Choroid plexus epithelial cell (primary cell): ENCODE measurements at regions not wholly inside any gene's neighbourhood (a gene's known extent, or its start where the extent isn't known, plus 50 kb on each side); places are given as distances from the start of the nearest gene placed in this dataset.

Experiments
- DNase-seq: peaks from one replicate; pipeline ENCODE4 v3.0.0-alpha.2; 2010; ENCODE audit warnings: low read depth
- H3K4me3 ChIP-seq: 2 replicates; pipeline ENCODE4 v1.5.1; 2011; ENCODE audit warnings: low read depth, mild to moderate bottlenecking, control low read depth, low read length, moderate library complexity
- TF ChIP-seq, protein P1 (sequence below): conservative IDR thresholded peaks from 2 replicates; pipeline ENCODE4 v1.5.1; 2011; ENCODE audit warnings: low read depth, mild to moderate bottlenecking, control low read depth, inconsistent platforms, low read length, moderate library complexity

DNA sequence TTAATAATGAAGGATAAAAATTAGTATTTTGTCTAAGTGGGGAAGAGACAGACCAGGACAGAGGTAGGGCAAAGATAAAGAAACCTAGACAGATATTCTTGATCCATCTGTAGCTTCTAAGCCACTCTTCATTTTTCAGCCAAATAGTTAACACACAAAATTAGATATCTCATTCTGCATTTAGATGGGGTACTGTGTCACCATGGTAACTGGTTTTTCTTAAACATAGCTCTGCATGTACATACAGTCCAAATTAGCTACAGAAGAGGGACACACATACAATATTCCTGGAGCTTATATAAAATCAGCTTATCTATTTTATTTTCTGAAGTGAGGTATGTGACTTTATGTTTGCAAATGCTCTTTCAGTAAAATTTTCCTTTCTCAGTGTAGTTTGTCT is 393.7 kb downstream of the PPP3CA start:
- no peak for DNase-seq
- no peak overlapping the region for H3K4me3 ChIP-seq
- TF ChIP-seq, protein P1, sequence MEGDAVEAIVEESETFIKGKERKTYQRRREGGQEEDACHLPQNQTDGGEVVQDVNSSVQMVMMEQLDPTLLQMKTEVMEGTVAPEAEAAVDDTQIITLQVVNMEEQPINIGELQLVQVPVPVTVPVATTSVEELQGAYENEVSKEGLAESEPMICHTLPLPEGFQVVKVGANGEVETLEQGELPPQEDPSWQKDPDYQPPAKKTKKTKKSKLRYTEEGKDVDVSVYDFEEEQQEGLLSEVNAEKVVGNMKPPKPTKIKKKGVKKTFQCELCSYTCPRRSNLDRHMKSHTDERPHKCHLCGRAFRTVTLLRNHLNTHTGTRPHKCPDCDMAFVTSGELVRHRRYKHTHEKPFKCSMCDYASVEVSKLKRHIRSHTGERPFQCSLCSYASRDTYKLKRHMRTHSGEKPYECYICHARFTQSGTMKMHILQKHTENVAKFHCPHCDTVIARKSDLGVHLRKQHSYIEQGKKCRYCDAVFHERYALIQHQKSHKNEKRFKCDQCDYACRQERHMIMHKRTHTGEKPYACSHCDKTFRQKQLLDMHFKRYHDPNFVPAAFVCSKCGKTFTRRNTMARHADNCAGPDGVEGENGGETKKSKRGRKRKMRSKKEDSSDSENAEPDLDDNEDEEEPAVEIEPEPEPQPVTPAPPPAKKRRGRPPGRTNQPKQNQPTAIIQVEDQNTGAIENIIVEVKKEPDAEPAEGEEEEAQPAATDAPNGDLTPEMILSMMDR: no peak

DNA sequence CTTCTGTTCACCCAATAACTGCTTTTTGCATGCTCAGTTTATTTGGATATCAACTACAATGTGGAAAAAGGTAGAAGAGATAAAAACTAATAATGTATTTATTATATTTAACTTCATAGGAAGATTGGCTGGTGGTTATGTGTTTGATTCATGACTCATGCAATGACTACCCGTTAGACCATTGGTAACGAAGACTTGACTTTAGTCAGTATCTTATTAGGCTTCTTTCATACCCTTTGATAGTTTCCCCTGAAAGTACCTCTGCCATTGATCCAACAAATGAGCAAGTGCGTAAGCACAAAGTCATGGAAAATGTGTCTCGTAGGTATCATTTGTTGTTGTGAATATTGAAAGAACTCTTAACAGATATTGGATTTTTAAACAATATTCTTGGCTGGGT is 394.7 kb downstream of the PPP3CA start:
- DNase-seq: no peak
- TF ChIP-seq, protein P1: no peak
- no peak overlapping the region for H3K4me3 ChIP-seq

DNA sequence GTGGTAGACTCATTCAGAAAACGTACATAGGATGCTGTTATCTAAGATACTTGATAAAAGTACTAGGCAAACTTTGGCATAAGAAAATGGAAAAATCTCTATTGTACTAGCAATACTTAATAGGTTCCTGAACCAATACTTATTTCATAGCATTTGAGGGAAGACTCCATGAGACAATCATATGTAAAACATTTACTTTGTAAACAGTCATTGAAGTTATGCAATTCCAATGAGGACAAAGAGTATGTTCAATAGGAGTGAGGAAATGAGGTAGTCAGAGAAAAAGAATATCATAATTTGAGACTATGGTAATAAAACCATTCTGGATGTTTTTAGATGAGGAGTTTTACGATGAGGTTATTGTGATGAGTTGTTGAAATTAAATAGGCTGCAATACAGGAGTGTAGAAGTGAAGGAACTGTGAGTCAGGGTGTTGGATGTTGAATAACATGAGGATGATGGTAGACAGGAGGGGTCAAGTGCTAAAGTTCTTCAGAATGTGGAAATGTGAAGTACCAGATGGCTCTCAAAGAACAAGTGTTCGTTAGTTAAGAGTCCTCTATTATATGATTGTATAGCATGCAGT is 397.9 kb downstream of the PPP3CA start:
- TF ChIP-seq, protein P1: no peak
- H3K4me3 ChIP-seq: no peak overlapping the region
- no peak for DNase-seq

DNA sequence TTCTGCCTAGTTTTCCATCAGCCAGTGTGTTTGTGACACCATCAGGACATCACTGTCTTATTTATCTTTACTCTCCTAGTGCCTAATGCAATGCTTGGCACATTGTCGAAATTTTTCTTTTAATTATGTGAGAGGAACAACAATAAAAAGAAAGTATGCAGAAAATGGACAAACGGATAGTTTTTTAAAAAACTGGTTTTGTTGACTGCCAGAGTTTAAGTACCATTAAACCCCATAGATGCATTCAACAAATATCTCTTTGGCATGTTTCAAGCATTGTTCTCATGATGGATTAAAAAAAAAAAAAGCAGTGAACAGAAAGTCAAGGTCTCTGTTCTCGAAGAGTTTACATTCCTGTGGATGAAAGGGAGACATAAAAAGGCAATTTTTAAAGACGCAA is 398.4 kb downstream of the PPP3CA start:
- no peak overlapping the region for H3K4me3 ChIP-seq
- DNase-seq: no peak
- TF ChIP-seq, protein P1: no peak

- no peak for DNase-seq
- H3K4me3 ChIP-seq: no peak overlapping the region
- TF ChIP-seq, protein P1: no peak
Measured at GRCh38 chr4:100945789-100946188, 401.5 kb downstream of the PPP3CA start.

DNA sequence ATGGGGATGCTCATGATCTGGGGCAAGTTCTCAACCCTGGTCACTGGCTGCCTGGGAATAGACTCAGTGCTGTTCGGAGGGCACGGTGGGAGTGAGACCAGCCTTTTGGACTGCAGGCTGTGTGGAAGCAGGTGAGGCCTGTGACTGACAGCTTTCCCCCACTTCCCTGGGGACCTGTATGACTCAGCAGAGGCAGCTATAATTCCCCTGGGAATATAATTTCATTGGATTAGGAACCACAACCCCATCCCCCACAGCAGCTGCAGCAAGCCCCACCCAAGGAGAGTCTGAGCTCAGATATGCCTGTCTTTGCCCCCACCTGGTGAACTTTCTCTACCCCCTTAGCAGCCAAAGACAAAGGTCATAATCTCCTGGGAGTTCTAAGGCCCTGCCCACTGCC is 408.6 kb downstream of the PPP3CA start:
- H3K4me3 ChIP-seq: no peak overlapping the region
- TF ChIP-seq, protein P1: no peak
- DNase-seq: no peak

DNA sequence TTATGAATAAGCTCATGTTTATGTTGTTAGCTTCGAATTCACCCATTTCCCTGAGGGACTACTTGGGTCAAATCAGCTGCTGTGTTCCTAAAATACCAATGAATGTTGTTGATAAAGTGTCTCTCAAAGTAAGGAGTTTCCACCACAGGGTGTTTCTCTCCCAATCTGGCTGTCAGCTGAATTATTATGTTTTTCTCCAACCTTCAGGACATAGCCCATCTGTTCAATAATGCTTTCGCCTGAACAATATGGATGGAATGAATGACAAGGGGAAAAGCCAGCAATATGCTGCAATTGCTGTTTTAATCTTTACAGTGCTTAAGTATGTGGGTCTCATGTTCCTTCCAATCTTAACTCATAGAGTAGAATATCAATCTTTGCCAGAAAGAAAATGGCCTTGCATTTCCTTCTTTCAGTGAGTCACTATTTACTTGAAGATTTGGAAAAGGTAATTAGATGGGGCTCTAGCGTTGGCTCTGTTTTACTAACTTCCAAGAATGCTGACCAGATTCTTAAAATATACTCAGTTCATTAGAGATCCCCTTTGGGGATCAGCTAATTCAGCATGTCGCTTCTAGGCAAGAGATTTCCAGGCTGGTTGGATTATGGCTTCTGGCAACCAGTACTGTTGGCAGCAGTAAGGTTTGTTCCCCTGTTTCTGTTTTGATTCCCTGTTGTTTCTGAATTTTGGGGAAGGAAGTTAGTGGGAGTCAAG is 410.5 kb downstream of the PPP3CA start:
- DNase-seq: no peak
- no peak overlapping the region for H3K4me3 ChIP-seq
- TF ChIP-seq, protein P1: no peak
